Activated T-cell treated with anti-CD3 and anti-CD28 coated beads for 48 hours (primary cell): ENCODE measurements at regions not wholly inside any gene's neighbourhood (a gene's known extent, or its start where the extent isn't known, plus 50 kb on each side); places are given as distances from the start of the nearest gene placed in this dataset.
"Not testable (repeated sequence)": the region's sequence is repeated elsewhere in the genome, so short reads cannot be mapped to it uniquely, and the experiment has no call there.

Experiments
- DNase-seq: peaks from one replicate; pipeline ENCODE4 v3.0.0-alpha.2; 2020; ENCODE audit warnings: low read depth

- DNase-seq: no peak
Observed at GRCh38 chr6:18527836-18528743, 140.9 kb downstream of the RNF144B start.

- DNase-seq: no peak
Observed at GRCh38 chr6:18530201-18530600, 143.1 kb downstream of the RNF144B start.

GRCh38 chr6:18532139-18532538 lies 145.0 kb downstream of the RNF144B start:
- DNase-seq: no peak

- no peak for DNase-seq
Observed at GRCh38 chr6:18533793-18534192, 146.6 kb downstream of the RNF144B start.

GRCh38 chr6:18536591-18537055 lies 149.5 kb downstream of the RNF144B start:
- DNase-seq: no peak

- no peak for DNase-seq
Observed at GRCh38 chr6:18538315-18538714, 151.2 kb downstream of the RNF144B start.

- no peak for DNase-seq
Observed at GRCh38 chr6:18543051-18543450, 155.9 kb downstream of the RNF144B start.

GRCh38 chr6:18545142-18545541 lies 158.0 kb downstream of the RNF144B start:
- not testable (repeated sequence) for DNase-seq

GRCh38 chr6:18545726-18546125 lies 158.6 kb downstream of the RNF144B start:
- no peak for DNase-seq

- no peak for DNase-seq
Observed at GRCh38 chr6:18550119-18550518, 163.0 kb downstream of the RNF144B start.

GRCh38 chr6:18551228-18551627 lies 164.1 kb downstream of the RNF144B start:
- DNase-seq: no peak

- DNase-seq: no peak
Observed at GRCh38 chr6:18555750-18556149, 168.6 kb downstream of the RNF144B start.

- no peak for DNase-seq
Observed at GRCh38 chr6:18561037-18561750, 174.0 kb downstream of the RNF144B start.

- DNase-seq: no peak
Observed at GRCh38 chr6:18562726-18563125, 175.6 kb downstream of the RNF144B start.

GRCh38 chr6:18564775-18565174 lies 177.6 kb downstream of the RNF144B start:
- DNase-seq: no peak

GRCh38 chr6:18565231-18565630 lies 178.1 kb downstream of the RNF144B start:
- no peak for DNase-seq

- DNase-seq: no peak
Observed at GRCh38 chr6:18567380-18567779, 180.2 kb downstream of the RNF144B start.

- DNase-seq: no peak
Observed at GRCh38 chr6:18577491-18577890, 190.3 kb downstream of the RNF144B start.

GRCh38 chr6:18579166-18579565 lies 192.0 kb downstream of the RNF144B start:
- no peak for DNase-seq

GRCh38 chr6:18579869-18580268 lies 192.7 kb downstream of the RNF144B start:
- DNase-seq: no peak

GRCh38 chr6:18584372-18584771 lies 197.2 kb downstream of the RNF144B start:
- no peak for DNase-seq

GRCh38 chr6:18585032-18585573 lies 198.0 kb downstream of the RNF144B start:
- DNase-seq: no peak

- no peak for DNase-seq
Observed at GRCh38 chr6:18586133-18586532, 199.0 kb downstream of the RNF144B start.
